ENCODE measurements at regions not wholly inside any gene's neighbourhood (a gene's known extent, or its start where the extent isn't known, plus 50 kb on each side); places are given as distances from the start of the nearest gene placed in this dataset.
A peak's percentile ranks its signal among the peaks of the same experiment; 100 is the strongest.

- no peak for DNase-seq (ENCODE audit: low read depth)
These were observed 74.6 kb upstream of the NPAS1 start for GRCh38 chr19:46944918-46945628.

- no peak for DNase-seq (ENCODE audit: low read depth)
These were observed 73.7 kb upstream of the NPAS1 start for GRCh38 chr19:46945694-46946489.

- DNase-seq (ENCODE audit: low read depth), result no peak
These were observed 72.9 kb upstream of the NPAS1 start for GRCh38 chr19:46946611-46947238.

- no peak for DNase-seq (ENCODE audit: low read depth)
These were observed 71.8 kb upstream of the NPAS1 start for GRCh38 chr19:46947866-46948265.

- no peak for DNase-seq (ENCODE audit: low read depth)
These were observed 69.0 kb upstream of the NPAS1 start for GRCh38 chr19:46950526-46951170.

GRCh38 chr19:46951171-46951986 lies 68.3 kb upstream of the NPAS1 start:
- peak; percentile 26 for DNase-seq (ENCODE audit: low read depth)

GRCh38 chr19:46952874-46953273 lies 66.8 kb upstream of the NPAS1 start:
- DNase-seq (ENCODE audit: low read depth), result no peak

GRCh38 chr19:46953955-46954501 lies 65.6 kb upstream of the NPAS1 start:
- no peak for DNase-seq (ENCODE audit: low read depth)

GRCh38 chr19:46954502-46954992 lies 65.1 kb upstream of the NPAS1 start:
- no peak for DNase-seq (ENCODE audit: low read depth)

GRCh38 chr19:46954993-46955812 lies 64.4 kb upstream of the NPAS1 start:
- no peak for DNase-seq (ENCODE audit: low read depth)

- DNase-seq (ENCODE audit: low read depth), result no peak
These were observed 63.7 kb upstream of the NPAS1 start for GRCh38 chr19:46955813-46956371.

GRCh38 chr19:46958532-46958931 lies 61.1 kb upstream of the NPAS1 start:
- no peak for DNase-seq (ENCODE audit: low read depth)

GRCh38 chr19:46959894-46960556 lies 59.6 kb upstream of the NPAS1 start:
- no peak for DNase-seq (ENCODE audit: low read depth)

- DNase-seq (ENCODE audit: low read depth), result no peak
These were observed 57.5 kb upstream of the NPAS1 start for GRCh38 chr19:46962030-46962570.

GRCh38 chr19:46963093-46963734 lies 56.4 kb upstream of the NPAS1 start:
- DNase-seq (ENCODE audit: low read depth), result no peak

- DNase-seq (ENCODE audit: low read depth), result no peak
These were observed 52.0 kb upstream of the NPAS1 start for GRCh38 chr19:46967578-46968032.

Data from activated T-helper 9 cell treated with anti-CD3 and anti-CD28 coated beads, Interleukin-2, amount 50 U/mL, for 16 hours (primary cell).